Neutrophil (primary cell): ENCODE measurements at regions not wholly inside any gene's neighbourhood (a gene's known extent, or its start where the extent isn't known, plus 50 kb on each side); places are given as distances from the start of the nearest gene placed in this dataset.

Experiments
- H3K27ac ChIP-seq: fragments of 200-600 bp; sonication (generic); 2 replicates; pipeline ENCODE4 v1.5.1; 2016; ENCODE audit warnings: mild to moderate bottlenecking, moderate library complexity
- H3K27me3 ChIP-seq: fragments of 200-600 bp; sonication (generic); 2 replicates; pipeline ENCODE4 v1.6.0; 2016; ENCODE audit warnings: mild to moderate bottlenecking
- H3K36me3 ChIP-seq: fragments of 200-600 bp; sonication (generic); 2 replicates; pipeline ENCODE4 v1.5.1; 2017
- H3K4me1 ChIP-seq, 2 experiments: fragments of 200-600 bp in 1 of 2; sonication (generic) in 1 of 2; 1 replicate in 1 of 2; 2 replicates in 1 of 2; pipeline versions ENCODE4 v1.5.1 to v1.6.1; 2013 to 2016; ENCODE audit warnings: low read depth in 1 of 2, low read length in 1 of 2, mild to moderate bottlenecking in 1 of 2, moderate library complexity in 1 of 2; ENCODE audit not compliant: control insufficient read depth in 1 of 2, insufficient read depth in 1 of 2
- H3K4me3 ChIP-seq, 2 experiments: fragments of 200-600 bp in 1 of 2; sonication (generic) in 1 of 2; 1 replicate in 1 of 2; 2 replicates in 1 of 2; pipeline ENCODE4 v1.5.1; 2013 to 2016; ENCODE audit warnings: low read depth in 1 of 2, low read length in 1 of 2, mild to moderate bottlenecking in 1 of 2, moderate library complexity in 1 of 2
- H3K9me3 ChIP-seq: fragments of 200-600 bp; sonication (generic); 2 replicates; pipeline ENCODE4 v1.5.1; 2016
- TF ChIP-seq, protein P1 (sequence below): fragments of 200-600 bp; sonication (generic); IDR thresholded peaks from 2 replicates; pipeline ENCODE4 v1.5.1; 2016; ENCODE audit warnings: antibody characterized with exemption

DNA sequence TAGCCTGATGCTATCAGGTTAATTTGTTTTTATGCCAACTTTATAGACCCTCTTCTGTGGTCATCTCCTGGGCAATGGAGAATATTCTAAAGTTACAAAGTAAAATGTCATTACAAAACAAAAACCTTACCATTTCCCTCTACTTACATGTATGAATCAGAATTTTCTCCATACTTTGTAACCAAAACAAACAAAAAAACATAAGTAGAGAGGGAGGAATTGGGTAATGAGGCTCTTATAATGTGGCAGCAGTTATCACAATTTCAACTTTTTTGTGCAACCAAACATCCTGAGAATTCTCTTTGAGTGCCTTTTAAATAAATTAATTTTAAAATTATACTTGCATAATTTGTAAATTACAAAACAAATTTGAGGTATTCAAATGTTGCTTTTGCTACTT is 332.8 kb downstream of the TXNL1 start:
- Histone ChIP-seq H3K27me3 (no peaks in the 10 kb centered on the region), H3K9me3 (no peaks in the 10 kb centered on the region), H3K4me3 (no peak overlapping the region), H3K27ac (no peak overlapping the region), H3K36me3 (no peaks in the 10 kb centered on the region), H3K4me1 (no peaks in the 10 kb centered on the region)
- TF ChIP-seq, protein P1, sequence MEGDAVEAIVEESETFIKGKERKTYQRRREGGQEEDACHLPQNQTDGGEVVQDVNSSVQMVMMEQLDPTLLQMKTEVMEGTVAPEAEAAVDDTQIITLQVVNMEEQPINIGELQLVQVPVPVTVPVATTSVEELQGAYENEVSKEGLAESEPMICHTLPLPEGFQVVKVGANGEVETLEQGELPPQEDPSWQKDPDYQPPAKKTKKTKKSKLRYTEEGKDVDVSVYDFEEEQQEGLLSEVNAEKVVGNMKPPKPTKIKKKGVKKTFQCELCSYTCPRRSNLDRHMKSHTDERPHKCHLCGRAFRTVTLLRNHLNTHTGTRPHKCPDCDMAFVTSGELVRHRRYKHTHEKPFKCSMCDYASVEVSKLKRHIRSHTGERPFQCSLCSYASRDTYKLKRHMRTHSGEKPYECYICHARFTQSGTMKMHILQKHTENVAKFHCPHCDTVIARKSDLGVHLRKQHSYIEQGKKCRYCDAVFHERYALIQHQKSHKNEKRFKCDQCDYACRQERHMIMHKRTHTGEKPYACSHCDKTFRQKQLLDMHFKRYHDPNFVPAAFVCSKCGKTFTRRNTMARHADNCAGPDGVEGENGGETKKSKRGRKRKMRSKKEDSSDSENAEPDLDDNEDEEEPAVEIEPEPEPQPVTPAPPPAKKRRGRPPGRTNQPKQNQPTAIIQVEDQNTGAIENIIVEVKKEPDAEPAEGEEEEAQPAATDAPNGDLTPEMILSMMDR, result no peak

DNA sequence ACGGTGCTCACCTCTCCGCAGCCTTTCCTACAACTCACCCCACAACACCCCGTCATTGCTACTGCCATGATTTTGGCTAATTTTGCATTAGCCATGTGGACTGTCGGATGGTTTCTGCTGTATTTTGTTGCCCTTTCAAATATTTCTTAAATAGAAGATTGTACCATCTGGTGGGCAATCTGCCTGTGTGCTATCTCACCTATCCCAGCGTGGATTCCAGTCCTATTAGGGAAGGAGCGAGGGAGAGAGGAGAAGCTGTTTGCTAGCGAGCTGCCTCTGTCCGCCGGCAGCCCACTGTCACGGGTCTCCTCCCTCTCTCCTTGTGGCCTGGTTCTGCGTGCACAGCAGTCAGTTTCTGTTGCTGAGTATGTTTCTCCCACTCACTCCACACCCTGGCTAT is 336.2 kb downstream of the TXNL1 start:
- TF ChIP-seq, protein P1, result no peak
- Histone ChIP-seq H3K4me1 (no peaks in the 10 kb centered on the region), H3K36me3 (no peaks in the 10 kb centered on the region)

DNA sequence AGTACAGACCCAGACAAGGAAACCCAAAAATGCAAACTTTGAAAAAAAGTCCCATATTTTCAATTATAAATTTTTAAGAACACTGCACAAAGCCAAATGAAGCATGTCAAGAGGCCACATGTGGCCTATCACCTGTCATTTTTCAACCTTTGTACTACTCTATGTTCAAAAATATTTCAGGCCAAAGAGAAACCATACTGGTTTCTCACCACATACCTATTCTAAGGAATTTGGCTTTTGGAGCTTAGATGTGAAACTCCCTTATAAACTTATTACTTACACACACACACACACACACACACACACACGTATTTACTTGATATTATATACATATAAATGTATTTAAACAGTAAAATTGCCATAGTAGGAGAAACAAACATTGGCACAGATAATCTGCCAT is 338.7 kb downstream of the TXNL1 start:
- Histone ChIP-seq H3K4me3 (no peak overlapping the region), H3K27ac (no peak overlapping the region), H3K27me3 (no peaks in the 10 kb centered on the region), H3K4me1 (no peaks in the 10 kb centered on the region), H3K9me3 (no peaks in the 10 kb centered on the region), H3K36me3 (no peaks in the 10 kb centered on the region)
- TF ChIP-seq, protein P1, result no peak

More for the DNA sequence above, 336.2 kb downstream of the TXNL1 start:
- Histone ChIP-seq H3K27me3 (no peaks in the 10 kb centered on the region), H3K4me3 (no peak overlapping the region), H3K9me3 (no peaks in the 10 kb centered on the region), H3K27ac (no peak overlapping the region)

DNA sequence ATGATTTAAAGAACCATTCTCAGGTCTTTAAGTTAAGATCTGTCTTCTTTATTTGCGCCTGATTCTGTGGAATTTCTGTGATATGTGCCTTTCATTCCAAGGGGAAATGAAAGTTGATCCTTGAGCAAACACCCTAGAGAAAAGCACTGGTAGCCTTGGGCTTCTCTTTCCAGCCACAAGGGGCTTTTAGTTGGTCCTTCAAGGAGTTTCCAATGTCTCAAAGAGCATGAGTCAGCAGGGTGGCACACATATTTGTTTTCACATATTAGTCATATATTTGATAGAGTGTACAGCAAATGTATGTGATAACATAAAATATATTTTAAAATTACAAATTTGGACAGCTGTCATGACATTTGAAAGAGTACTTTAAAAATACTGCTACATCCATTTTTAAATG is 339.5 kb downstream of the TXNL1 start:
- Histone ChIP-seq H3K9me3 (no peaks in the 10 kb centered on the region), H3K36me3 (no peaks in the 10 kb centered on the region), H3K4me1 (no peaks in the 10 kb centered on the region), H3K4me3 (no peak overlapping the region), H3K27ac (no peak overlapping the region), H3K27me3 (no peaks in the 10 kb centered on the region)
- TF ChIP-seq, protein P1, result no peak

DNA sequence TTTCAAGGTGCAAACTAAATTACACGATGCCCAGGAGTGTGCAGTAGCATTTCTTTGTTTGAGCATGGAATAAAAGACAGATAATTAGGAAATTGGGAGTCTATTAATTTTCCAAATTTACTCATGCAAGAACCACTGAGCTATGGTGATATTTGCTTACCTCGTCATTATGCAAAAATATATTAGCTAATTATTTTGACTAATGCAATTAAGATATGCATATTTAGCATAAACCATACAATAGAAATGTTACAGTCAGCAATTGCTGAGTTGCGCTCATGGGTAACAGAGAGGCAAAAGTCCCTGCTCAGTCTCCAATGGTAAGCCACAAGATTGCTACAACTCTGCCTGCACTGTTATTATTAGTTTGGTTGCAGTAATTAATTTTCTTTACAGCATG is 342.0 kb downstream of the TXNL1 start:
- H3K9me3 ChIP-seq, result no peaks in the 10 kb centered on the region
- H3K4me3 ChIP-seq, result no peak overlapping the region
- no peaks in the 10 kb centered on the region for H3K4me1 ChIP-seq
- H3K27ac ChIP-seq, result no peak overlapping the region
- no peaks in the 10 kb centered on the region for H3K27me3 ChIP-seq
- no peaks in the 10 kb centered on the region for H3K36me3 ChIP-seq
- TF ChIP-seq, protein P1, result no peak
